Colonic mucosa (tissue), 4 donors: ENCODE measurements at regions not wholly inside any gene's neighbourhood (a gene's known extent, or its start where the extent isn't known, plus 50 kb on each side); places are given as distances from the start of the nearest gene placed in this dataset.

Experiments used
- DNase-seq: peaks from one replicate; pipeline ENCODE4 v3.0.0-alpha.2; 2020
- H3K27ac ChIP-seq: fragments of 200-600 bp; one replicate; pipeline ENCODE4 v1.8.0; 2021
- H3K27me3 ChIP-seq: fragments of 200-600 bp; one replicate; pipeline ENCODE4 v1.8.0; 2021
- H3K36me3 ChIP-seq: fragments of 200-600 bp; one replicate; pipeline ENCODE4 v1.8.0; 2021
- H3K4me1 ChIP-seq: fragments of 200-600 bp; one replicate; pipeline ENCODE4 v1.8.0; 2021; ENCODE audit warnings: mild to moderate bottlenecking
- H3K4me3 ChIP-seq: fragments of 200-600 bp; one replicate; pipeline ENCODE4 v1.8.0; 2021
- H3K9ac ChIP-seq, 2 donors: one replicate each; pipeline ENCODE4 v1.7.0; 2013; ENCODE audit warnings: control low read depth in 2 of 2, low read depth in 2 of 2, low read length in 2 of 2
- H3K9me3 ChIP-seq: fragments of 200-600 bp; one replicate; pipeline ENCODE4 v1.8.0; 2021
- CTCF ChIP-seq: fragments of 200-600 bp; IDR thresholded peaks from one replicate; pipeline ENCODE4 v1.8.0; 2022; ENCODE audit warnings: antibody characterized with exemption, mild to moderate bottlenecking
- intact Hi-C: fragments of 100-400 bp; cut with DNase I; formaldehyde crosslinking; loops from one replicate; pipeline ENCODE4 v1.14.1; 2022
- donor health status: healthy.
- donor health status: DM: no; HTN: no; CAD: no.
- donor health status: DM: no; HTN: no; CAD: no.

GRCh38 chr10:4483811-4484210, 342.2 kb upstream of the AKR1E2 start:
- Histone ChIP-seq H3K36me3 (no peaks in the 10 kb centered on the region), H3K4me1 (no peaks in the 10 kb centered on the region), H3K9me3 (no peaks in the 10 kb centered on the region), H3K27ac (no peak overlapping the region), H3K4me3 (no peak overlapping the region), H3K27me3 (no peaks in the 10 kb centered on the region), H3K9ac (no peak overlapping the region)
- no peak for TF ChIP-seq CTCF
- intact Hi-C loops: no loop called here
- no peak for DNase-seq

- H3K36me3 ChIP-seq: no peaks in the 10 kb centered on the region
- H3K27ac ChIP-seq: no peak overlapping the region
- intact Hi-C loops: no loop called here
- H3K4me1 ChIP-seq: no peaks in the 10 kb centered on the region
- H3K9me3 ChIP-seq: no peaks in the 10 kb centered on the region
- no peak for DNase-seq
- no peaks in the 10 kb centered on the region for H3K27me3 ChIP-seq
- H3K9ac ChIP-seq: no peak overlapping the region
- no peak for TF ChIP-seq CTCF
- H3K4me3 ChIP-seq: no peak overlapping the region
These were observed 343.3 kb upstream of the AKR1E2 start for GRCh38 chr10:4482659-4483058.

GRCh38 chr10:4481192-4481591, 344.8 kb upstream of the AKR1E2 start:
- H3K4me1 ChIP-seq: no peaks in the 10 kb centered on the region
- TF ChIP-seq CTCF: no peak
- H3K9me3 ChIP-seq: no peaks in the 10 kb centered on the region

GRCh38 chr10:4479342-4479741, 346.7 kb upstream of the AKR1E2 start:
- no peak overlapping the region for H3K27ac ChIP-seq
- no peak for TF ChIP-seq CTCF

More at GRCh38 chr10:4481192-4481591, 344.8 kb upstream of the AKR1E2 start:
- H3K4me3 ChIP-seq: no peak overlapping the region
- intact Hi-C loops: no loop called here
- no peaks in the 10 kb centered on the region for H3K27me3 ChIP-seq
- H3K36me3 ChIP-seq: no peaks in the 10 kb centered on the region
- H3K27ac ChIP-seq: no peak overlapping the region
- DNase-seq: no peak
- H3K9ac ChIP-seq: no peak overlapping the region

GRCh38 chr10:4477664-4478063, 348.3 kb upstream of the AKR1E2 start:
- Histone ChIP-seq H3K9me3 (no peaks in the 10 kb centered on the region), H3K27ac (no peak overlapping the region), H3K27me3 (no peaks in the 10 kb centered on the region), H3K36me3 (no peaks in the 10 kb centered on the region), H3K4me1 (no peaks in the 10 kb centered on the region), H3K9ac (no peak overlapping the region), H3K4me3 (no peak overlapping the region)
- no peak for DNase-seq
- intact Hi-C loops: no loop called here
- no peak for TF ChIP-seq CTCF

More at GRCh38 chr10:4479342-4479741, 346.7 kb upstream of the AKR1E2 start:
- Histone ChIP-seq H3K4me1 (no peaks in the 10 kb centered on the region), H3K27me3 (no peaks in the 10 kb centered on the region), H3K4me3 (no peak overlapping the region), H3K36me3 (no peaks in the 10 kb centered on the region), H3K9me3 (no peaks in the 10 kb centered on the region), H3K9ac (no peak overlapping the region)
- no peak for DNase-seq
- intact Hi-C loops: no loop called here
